Activated T-cell treated with anti-CD3 and anti-CD28 coated beads, Interleukin-2, amount 50 U/mL, for 4 hours (primary cell): ENCODE measurements at regions not wholly inside any gene's neighbourhood (a gene's known extent, or its start where the extent isn't known, plus 50 kb on each side); places are given as distances from the start of the nearest gene placed in this dataset.

Source experiments
- ATAC-seq, 2 donors: fragments of 200-7000 bp; cut with Tn5 transposase; one replicate each; pipeline ENCODE4 v1.10.0; 2021
- DNase-seq: peaks from one replicate; pipeline ENCODE4 v3.0.0-alpha.2; 2020
- H3K27me3 Mint-ChIP-seq: one replicate; pipeline ENCODE4 v1.8.0; 2021; ENCODE audit warnings: low read depth, mixed read lengths
- H3K36me3 Mint-ChIP-seq: one replicate; pipeline ENCODE4 v1.8.0; 2022; ENCODE audit warnings: mixed read lengths; ENCODE audit not compliant: insufficient read depth
- H3K4me1 Mint-ChIP-seq: one replicate; pipeline ENCODE4 v1.8.0; 2021; ENCODE audit warnings: low read depth, mixed read lengths
- H3K4me3 Mint-ChIP-seq: one replicate; pipeline ENCODE4 v1.8.0; 2021; ENCODE audit warnings: mild to moderate bottlenecking, moderate library complexity, mixed read lengths
- H3K9me3 Mint-ChIP-seq: one replicate; pipeline ENCODE4 v1.8.0; 2021; ENCODE audit warnings: mixed read lengths

DNA sequence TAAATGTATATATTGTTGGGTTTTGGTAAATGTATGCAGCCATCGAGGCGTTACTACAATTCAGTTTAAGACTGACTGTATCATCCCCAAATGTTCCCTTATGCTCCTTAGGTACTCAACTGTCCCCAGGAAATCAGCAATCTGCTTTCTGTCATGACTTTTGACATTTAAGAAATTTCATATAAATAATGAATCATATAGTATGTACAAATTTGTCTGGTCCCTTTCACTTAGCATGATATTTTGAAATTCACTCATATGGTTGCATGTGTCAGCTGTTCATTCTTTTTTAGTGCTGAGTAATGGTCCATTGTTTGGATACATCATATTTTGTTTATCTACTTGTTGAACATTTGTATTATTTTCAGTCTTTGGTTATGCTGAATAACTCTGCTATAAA lies 218.8 kb downstream of the C4orf33 start:
- no peaks in the 10 kb centered on the region for H3K9me3 Mint-ChIP-seq
- H3K27me3 Mint-ChIP-seq: no peaks in the 10 kb centered on the region
- DNase-seq (no peak), ATAC-seq (no peak)
- no peaks in the 10 kb centered on the region for H3K36me3 Mint-ChIP-seq
- no peaks in the 10 kb centered on the region for H3K4me1 Mint-ChIP-seq
- no peak overlapping the region for H3K4me3 Mint-ChIP-seq

DNA sequence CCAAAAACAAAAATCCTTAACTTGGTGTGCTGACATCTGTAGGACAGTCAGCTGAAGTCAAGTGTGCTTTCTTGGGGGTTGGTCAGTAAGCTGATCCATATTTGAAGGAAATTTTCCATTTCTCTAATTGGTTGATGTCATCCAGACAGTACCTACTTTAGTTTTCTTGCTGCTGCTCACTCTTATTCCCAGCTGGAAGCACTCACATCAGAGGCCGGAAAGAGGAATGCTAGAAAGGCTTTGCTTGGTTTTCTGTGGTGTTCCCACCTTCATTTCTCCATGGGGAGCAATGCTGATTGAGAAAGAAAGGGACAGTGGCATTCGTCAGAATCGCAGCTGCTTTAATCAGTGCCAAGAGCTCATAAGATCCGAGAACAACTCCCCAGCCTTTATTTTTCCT lies 227.0 kb downstream of the C4orf33 start:
- no peaks in the 10 kb centered on the region for H3K27me3 Mint-ChIP-seq
- ATAC-seq (no peak), DNase-seq (no peak)
- no peaks in the 10 kb centered on the region for H3K4me1 Mint-ChIP-seq
- H3K9me3 Mint-ChIP-seq: no peaks in the 10 kb centered on the region
- no peaks in the 10 kb centered on the region for H3K36me3 Mint-ChIP-seq
- no peak overlapping the region for H3K4me3 Mint-ChIP-seq

DNA sequence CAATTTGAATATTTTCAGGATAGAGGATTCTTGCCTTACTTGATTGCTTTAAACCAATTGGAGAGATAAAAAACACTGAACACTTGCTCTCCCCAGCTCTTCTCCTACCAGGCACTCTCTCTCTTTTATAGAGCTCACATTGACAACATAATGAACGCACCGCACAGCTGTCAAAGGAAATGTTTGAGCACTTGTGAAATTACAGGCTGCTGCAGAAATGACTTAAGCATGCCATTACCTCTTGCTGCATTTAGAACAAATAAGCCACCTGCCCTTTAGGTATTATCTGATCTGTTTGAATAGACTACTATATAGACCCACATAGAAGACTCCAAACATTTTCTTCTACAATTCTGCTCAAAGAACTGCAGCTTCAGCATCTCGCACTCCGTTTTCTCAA lies 227.7 kb downstream of the C4orf33 start:
- Mint-ChIP-seq H3K27me3 (no peaks in the 10 kb centered on the region), H3K4me1 (no peaks in the 10 kb centered on the region), H3K9me3 (no peaks in the 10 kb centered on the region), H3K4me3 (no peak overlapping the region), H3K36me3 (no peaks in the 10 kb centered on the region)
- ATAC-seq (no peak), DNase-seq (no peak)

DNA sequence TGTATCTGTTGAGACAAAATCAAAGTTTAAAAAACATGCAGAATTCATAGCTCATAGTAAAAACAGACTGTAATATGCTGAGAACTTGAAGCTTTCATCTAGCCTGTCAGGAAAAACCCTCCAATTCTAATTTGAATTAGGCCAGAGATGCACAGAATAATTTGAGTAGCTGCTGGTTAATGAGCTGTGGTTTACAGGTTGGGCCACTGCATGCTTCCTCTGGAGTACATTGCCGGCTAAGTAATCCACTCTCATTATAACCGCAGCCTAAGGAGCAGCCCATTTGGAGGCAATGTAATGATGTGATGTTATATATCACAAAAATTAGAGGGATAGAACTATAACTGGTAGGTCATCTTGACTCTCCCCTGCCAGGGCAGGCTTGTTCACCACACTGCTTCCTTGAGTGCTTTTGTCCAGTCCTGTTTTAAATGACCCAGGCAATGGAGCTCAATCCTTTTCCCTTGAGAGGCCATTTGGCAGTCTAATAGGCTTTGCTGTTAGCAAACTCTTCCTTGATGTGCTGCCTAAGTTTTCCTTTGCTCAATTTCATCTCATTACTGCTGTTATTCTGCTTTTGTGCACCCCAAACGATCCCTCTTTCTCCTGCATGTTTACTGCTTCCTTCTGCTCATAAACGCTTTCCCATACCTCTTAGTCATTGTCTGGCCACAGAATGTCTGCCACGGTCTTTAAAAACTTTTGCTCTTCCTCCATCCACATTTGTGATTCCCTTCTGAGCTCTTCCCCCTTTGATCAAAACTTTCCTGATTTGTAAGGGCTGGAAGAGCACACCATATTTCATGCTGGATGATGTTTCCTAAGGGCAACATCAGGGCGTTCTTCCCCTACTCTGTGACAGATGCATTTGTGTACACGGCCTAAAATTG lies 230.9 kb downstream of the C4orf33 start:
- no peaks in the 10 kb centered on the region for H3K9me3 Mint-ChIP-seq
- H3K4me3 Mint-ChIP-seq: no peak overlapping the region
- no peaks in the 10 kb centered on the region for H3K27me3 Mint-ChIP-seq
- DNase-seq (no peak), ATAC-seq (no peak)
- no peaks in the 10 kb centered on the region for H3K36me3 Mint-ChIP-seq
- no peaks in the 10 kb centered on the region for H3K4me1 Mint-ChIP-seq

DNA sequence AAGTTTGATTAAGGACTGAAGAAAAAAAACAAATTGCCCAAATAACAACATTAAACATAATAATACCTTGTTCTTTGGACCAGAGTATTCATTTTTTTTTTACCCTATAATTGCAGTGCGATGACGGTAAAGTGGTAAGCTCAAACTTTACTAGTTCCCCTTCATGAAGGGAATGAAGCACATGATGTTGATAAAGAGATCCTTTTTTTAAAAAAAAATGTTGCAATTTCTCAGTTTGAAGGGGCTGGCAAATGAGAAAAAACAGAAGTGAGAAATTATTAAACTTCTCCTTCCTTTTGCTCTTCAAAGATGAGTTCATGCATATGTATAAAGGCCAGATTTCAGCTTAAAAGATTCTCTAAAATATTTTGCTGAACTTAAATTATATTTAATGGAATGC lies 231.7 kb downstream of the C4orf33 start:
- Mint-ChIP-seq H3K36me3 (no peaks in the 10 kb centered on the region), H3K4me1 (no peaks in the 10 kb centered on the region), H3K27me3 (no peaks in the 10 kb centered on the region), H3K9me3 (no peaks in the 10 kb centered on the region), H3K4me3 (no peak overlapping the region)
- ATAC-seq: no peak
- no peak for DNase-seq

DNA sequence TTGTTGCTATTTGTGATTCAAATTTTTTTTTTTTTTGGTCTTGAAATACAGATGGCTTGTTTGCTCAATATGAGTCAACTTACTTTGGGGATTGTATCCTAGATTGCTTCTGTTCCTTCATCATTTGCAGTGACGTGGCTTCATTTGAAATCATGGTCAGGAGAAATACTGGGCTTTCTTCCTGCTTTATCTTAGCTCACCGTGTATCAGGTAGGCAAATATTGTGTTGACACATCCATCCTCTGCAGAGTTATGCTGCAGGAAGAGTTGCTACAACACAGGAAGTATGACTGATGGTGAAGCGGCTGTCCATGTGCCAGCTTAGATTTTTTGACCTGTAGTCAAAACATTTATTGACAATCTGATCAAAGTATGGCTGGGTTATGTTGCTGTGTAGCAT lies 232.2 kb downstream of the C4orf33 start:
- DNase-seq (no peak), ATAC-seq (no peak)
- Mint-ChIP-seq H3K27me3 (no peaks in the 10 kb centered on the region), H3K9me3 (no peaks in the 10 kb centered on the region), H3K4me1 (no peaks in the 10 kb centered on the region), H3K36me3 (no peaks in the 10 kb centered on the region), H3K4me3 (no peak overlapping the region)

DNA sequence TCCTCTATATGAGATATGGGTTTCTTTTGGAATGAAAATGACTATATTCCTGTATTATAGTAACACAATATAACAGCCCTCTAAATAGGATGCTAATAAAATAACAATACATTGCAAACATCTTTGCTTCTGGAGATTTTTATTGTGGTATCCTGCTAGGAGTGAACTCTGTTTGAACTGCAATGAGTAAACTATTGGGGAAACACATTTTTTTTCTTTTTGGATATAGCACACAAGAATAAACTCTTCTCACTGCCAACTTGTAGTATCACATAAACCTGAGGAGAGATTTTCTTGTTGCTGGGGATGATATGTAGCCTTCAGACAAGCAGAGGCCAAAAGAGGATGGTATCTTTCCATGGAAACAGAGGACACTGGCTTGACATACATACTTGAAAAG lies 238.2 kb downstream of the C4orf33 start:
- Mint-ChIP-seq H3K9me3 (no peaks in the 10 kb centered on the region), H3K27me3 (peaks cover 2% of the 10 kb centered on the region), H3K36me3 (no peaks in the 10 kb centered on the region), H3K4me3 (no peak overlapping the region), H3K4me1 (no peaks in the 10 kb centered on the region)
- ATAC-seq (no peak), DNase-seq (no peak)

DNA sequence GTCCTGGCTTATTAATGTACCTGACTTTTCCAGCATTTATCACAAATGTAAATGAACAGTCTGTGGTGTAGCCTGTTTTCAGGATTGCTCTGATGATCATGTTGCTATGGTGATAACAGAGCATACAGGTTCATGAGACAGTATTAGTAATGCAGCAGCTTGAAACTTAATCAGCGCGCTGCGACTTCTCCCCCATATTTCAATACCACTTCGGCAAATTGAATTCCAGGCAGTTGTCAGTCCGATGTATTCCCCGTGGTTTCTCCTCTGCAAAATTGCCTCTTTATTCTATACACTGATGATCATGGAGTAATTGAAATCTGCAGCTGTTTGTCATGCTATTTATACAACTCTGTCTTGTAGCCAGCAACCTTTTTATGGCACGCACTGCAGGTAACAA lies 239.3 kb downstream of the C4orf33 start:
- Mint-ChIP-seq H3K4me3 (no peak overlapping the region), H3K36me3 (no peaks in the 10 kb centered on the region), H3K9me3 (no peaks in the 10 kb centered on the region), H3K27me3 (peaks cover 2% of the 10 kb centered on the region), H3K4me1 (no peaks in the 10 kb centered on the region)
- no peak for ATAC-seq
- DNase-seq: no peak

DNA sequence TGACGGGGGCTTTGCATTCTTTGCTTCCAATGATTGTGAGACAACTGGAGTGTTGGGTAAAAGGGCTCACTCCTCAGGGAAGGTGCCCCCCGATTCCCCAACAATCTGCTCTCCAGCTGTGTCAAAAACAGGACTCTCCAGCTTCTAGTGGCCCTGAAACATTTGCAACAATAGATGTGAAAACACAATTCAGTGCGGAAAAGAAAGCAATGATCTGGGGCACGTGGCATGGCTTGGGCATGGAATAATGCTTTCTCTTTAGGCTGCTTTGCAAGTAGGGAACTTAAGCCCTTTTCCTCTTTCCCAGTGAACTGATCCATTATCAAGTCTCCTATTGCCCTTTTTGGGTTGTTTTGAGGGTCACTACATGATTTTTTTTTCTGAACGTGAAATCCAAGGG lies 239.9 kb downstream of the C4orf33 start:
- DNase-seq: no peak
- H3K9me3 Mint-ChIP-seq: no peaks in the 10 kb centered on the region
- no peaks in the 10 kb centered on the region for H3K36me3 Mint-ChIP-seq
- no peaks in the 10 kb centered on the region for H3K4me1 Mint-ChIP-seq
- H3K27me3 Mint-ChIP-seq: peaks cover 2% of the 10 kb centered on the region
- ATAC-seq: no peak
- no peak overlapping the region for H3K4me3 Mint-ChIP-seq

DNA sequence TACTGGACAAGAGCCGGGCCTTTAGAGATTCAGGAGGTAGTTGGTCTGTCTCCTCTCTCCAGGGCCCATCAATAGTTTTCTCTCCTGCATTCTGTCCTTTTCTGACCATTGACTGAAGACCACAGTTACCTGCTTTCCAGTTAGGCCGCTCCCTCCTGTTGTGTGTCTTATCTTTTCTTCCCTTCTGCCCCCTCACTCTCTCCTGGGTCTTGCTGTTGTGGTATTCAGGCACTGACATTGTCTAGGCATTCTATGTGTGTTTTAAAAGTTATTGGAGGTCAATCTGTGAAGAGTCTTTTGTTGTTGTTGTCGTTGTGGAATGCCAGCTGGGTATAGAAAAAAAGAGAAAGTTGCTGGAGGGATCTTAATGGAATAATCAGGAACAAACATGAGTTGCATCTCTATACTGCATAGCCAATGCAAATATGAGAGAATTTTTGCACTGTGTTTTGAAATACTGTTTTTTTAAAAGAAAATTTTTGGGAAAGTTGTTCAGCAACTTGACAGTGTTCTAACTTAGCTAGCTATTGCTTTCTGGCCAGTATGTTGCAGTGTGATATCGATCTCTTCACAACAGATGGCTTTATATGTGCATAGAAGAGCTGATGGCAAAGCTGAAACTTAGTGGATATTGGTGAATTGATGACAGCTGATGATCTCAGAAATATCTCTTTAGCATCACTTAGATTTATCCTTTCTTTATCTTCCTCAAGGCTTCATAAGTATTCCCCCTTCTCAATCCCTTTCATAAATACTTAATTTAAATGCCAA lies 240.7 kb downstream of the C4orf33 start:
- Mint-ChIP-seq H3K27me3 (peaks cover 2% of the 10 kb centered on the region), H3K36me3 (no peaks in the 10 kb centered on the region), H3K4me1 (no peaks in the 10 kb centered on the region), H3K9me3 (no peaks in the 10 kb centered on the region), H3K4me3 (no peak overlapping the region)
- no peak for ATAC-seq
- DNase-seq: no peak

DNA sequence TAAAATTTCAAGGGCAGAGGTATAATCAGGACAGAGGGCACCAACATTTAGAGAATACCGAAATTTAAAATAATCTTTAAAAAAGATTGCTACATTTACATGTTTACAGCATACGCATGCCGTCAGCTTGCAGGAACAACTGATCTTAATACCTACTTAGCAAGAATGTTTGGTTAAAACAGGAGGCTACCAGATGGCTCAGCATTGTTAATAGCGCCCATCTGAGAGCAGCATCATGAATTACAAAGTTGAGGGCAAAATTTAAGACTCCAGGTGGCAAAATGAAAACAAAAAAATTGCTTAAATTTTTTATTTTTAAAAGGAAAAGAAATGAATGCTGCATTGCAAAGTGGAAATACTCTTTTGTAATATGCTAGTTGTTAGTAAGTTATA lies 241.3 kb downstream of the C4orf33 start:
- no peaks in the 10 kb centered on the region for H3K36me3 Mint-ChIP-seq
- no peaks in the 10 kb centered on the region for H3K4me1 Mint-ChIP-seq
- ATAC-seq (no peak), DNase-seq (no peak)
- peaks cover 4% of the 10 kb centered on the region for H3K27me3 Mint-ChIP-seq
- H3K9me3 Mint-ChIP-seq: no peaks in the 10 kb centered on the region
- H3K4me3 Mint-ChIP-seq: no peak overlapping the region

DNA sequence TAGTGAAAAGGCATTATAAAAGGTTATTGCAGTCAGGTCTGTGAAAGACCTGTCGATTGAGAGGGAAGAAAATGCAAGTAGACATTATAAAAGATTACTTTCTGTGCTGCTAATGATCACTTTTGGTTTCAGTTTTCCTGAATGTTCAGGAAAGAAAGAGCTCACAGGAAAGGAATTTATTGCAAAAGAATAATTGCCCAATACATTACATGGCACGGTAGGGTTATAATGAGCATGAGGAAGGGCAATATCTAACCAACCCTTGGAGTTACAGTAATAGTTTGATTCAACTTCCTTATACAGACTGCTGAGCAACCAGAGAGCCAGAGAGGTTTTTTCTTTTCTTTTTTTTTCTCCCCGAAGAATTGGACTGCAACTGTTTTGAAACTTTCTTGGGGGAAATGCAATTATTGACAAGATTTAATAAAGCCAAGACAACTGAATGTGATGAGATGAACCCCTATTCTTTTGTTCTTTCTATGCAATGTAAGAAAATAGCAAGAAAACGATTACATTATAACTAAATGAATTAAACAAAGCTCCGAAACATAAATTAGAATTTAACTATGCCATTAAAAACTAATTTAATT lies 247.0 kb downstream of the C4orf33 start:
- Mint-ChIP-seq H3K27me3 (peaks cover 5% of the 10 kb centered on the region), H3K9me3 (no peaks in the 10 kb centered on the region), H3K36me3 (no peaks in the 10 kb centered on the region), H3K4me1 (no peaks in the 10 kb centered on the region), H3K4me3 (no peak overlapping the region)
- ATAC-seq (no peak), DNase-seq (no peak)

DNA sequence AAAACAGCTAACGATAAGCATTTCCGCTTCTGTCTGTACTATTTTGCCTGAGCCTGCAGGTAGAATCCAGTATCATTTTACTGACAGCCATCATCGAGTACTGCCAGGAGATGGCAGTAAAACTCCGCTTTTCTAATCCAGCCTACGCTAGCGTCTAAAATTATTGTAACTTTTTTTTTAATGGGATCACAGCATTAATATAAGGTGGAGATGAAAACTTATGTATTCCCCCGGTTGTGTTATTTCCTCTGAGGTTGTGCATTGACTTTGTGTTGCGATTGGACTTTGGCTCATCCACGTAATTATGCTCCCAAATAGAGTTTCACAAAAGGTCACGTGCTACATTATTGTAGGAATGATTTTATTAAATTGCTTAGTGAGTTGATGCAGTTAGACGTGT lies 248.1 kb downstream of the C4orf33 start:
- DNase-seq (no peak), ATAC-seq (no peak)
- no peak overlapping the region for H3K4me3 Mint-ChIP-seq
- H3K9me3 Mint-ChIP-seq: no peaks in the 10 kb centered on the region
- H3K36me3 Mint-ChIP-seq: no peaks in the 10 kb centered on the region
- no peaks in the 10 kb centered on the region for H3K4me1 Mint-ChIP-seq
- H3K27me3 Mint-ChIP-seq: peaks cover 5% of the 10 kb centered on the region

DNA sequence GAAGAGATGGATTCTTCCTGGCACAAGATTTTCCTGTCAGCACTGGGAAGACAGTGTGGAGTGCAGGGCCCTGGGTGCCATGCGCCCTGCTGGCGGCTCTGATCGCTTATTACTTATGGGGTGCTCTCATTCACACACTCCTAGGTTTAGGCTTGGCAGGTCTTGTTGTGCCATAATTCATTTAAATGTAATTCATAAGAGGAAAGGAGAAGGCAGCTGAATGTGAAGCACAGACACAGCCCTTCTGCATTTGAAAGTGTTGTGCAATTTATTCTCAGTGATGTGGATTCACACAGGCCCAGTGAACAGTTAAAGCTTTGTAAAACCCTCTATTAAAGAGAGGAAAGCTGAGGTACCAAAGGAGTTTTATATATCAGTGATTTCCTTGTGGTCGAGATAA lies 249.7 kb downstream of the C4orf33 start:
- no peak overlapping the region for H3K4me3 Mint-ChIP-seq
- H3K27me3 Mint-ChIP-seq: peaks cover 5% of the 10 kb centered on the region
- H3K36me3 Mint-ChIP-seq: no peaks in the 10 kb centered on the region
- H3K9me3 Mint-ChIP-seq: no peaks in the 10 kb centered on the region
- DNase-seq (no peak), ATAC-seq (no peak)
- no peaks in the 10 kb centered on the region for H3K4me1 Mint-ChIP-seq

DNA sequence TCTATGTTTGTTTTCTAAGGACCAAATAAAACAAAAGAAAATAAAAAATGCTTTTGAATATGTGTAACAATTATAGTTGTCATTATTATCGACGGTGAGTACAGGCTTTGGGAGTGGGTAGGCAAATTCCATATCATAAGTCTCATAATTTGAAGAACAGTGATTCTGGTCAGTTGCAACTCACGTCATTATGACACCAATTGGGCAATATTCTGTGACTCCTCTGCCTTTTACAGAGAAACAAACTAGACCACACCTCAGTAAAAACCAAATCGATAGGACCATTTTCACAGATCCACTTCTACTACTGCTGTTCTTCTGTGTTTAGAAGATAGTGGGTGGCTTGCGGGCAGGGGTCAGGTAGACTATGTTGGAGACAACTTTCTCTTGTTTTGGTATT lies 250.1 kb downstream of the C4orf33 start:
- no peaks in the 10 kb centered on the region for H3K36me3 Mint-ChIP-seq
- no peaks in the 10 kb centered on the region for H3K4me1 Mint-ChIP-seq
- no peak for DNase-seq
- H3K27me3 Mint-ChIP-seq: peaks cover 5% of the 10 kb centered on the region
- no peaks in the 10 kb centered on the region for H3K9me3 Mint-ChIP-seq
- no peak overlapping the region for H3K4me3 Mint-ChIP-seq
- no peak for ATAC-seq
